DND-41 (cell line): ENCODE measurements at regions not wholly inside any gene's neighbourhood (a gene's known extent, or its start where the extent isn't known, plus 50 kb on each side); places are given as distances from the start of the nearest gene placed in this dataset.

Source experiments
- EZH2 ChIP-seq: IDR thresholded peaks from 3 replicates; pipeline ENCODE4 v1.6.1; 2012; ENCODE audit warnings: borderline replicate concordance, low read depth, mild to moderate bottlenecking, moderate library complexity, low read length, inconsistent platforms; ENCODE audit not compliant: severe bottlenecking
- TF ChIP-seq, protein P1 (sequence below): IDR thresholded peaks from 2 replicates; pipeline ENCODE4 v1.5.1; 2012; ENCODE audit warnings: borderline replicate concordance, low read length, moderate library complexity, mild to moderate bottlenecking; ENCODE audit not compliant: poor library complexity, severe bottlenecking; ENCODE audit errors: extremely low read depth

GRCh38 chr9:107170801-107171200, 112.3 kb upstream of the RAD23B start:
- no peak for TF ChIP-seq EZH2
- TF ChIP-seq, protein P1, sequence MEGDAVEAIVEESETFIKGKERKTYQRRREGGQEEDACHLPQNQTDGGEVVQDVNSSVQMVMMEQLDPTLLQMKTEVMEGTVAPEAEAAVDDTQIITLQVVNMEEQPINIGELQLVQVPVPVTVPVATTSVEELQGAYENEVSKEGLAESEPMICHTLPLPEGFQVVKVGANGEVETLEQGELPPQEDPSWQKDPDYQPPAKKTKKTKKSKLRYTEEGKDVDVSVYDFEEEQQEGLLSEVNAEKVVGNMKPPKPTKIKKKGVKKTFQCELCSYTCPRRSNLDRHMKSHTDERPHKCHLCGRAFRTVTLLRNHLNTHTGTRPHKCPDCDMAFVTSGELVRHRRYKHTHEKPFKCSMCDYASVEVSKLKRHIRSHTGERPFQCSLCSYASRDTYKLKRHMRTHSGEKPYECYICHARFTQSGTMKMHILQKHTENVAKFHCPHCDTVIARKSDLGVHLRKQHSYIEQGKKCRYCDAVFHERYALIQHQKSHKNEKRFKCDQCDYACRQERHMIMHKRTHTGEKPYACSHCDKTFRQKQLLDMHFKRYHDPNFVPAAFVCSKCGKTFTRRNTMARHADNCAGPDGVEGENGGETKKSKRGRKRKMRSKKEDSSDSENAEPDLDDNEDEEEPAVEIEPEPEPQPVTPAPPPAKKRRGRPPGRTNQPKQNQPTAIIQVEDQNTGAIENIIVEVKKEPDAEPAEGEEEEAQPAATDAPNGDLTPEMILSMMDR = no peak
